Caco-2 (cell line): ENCODE measurements at regions not wholly inside any gene's neighbourhood (a gene's known extent, or its start where the extent isn't known, plus 50 kb on each side); places are given as distances from the start of the nearest gene placed in this dataset.

ENCODE experiments used
- BruUV-seq: library from RNA; stranded (reverse); fragments of 400-500 nt; replicated peaks from 2 replicates; lab custom pipeline; 2021; lab: Mats Ljungman, UMichigan
- CTCF ChIA-PET: fragments of 300-600 bp; sonication (Branson Sonifier 250); formaldehyde crosslinking; loops from one replicate; lab custom pipeline; 2022; ENCODE audit warnings: antibody characterized with exemption; lab: Charles Lee
- POLR2A ChIA-PET: fragments of 300-600 bp; sonication (Branson Sonifier 250); formaldehyde crosslinking; loops from one replicate; lab custom pipeline; 2022; ENCODE audit warnings: antibody characterized with exemption; lab: Charles Lee
- DNase-seq, 2 experiments: peaks; one replicate each; pipeline versions ENCODE4 v3.0.0 to v3.0.0-alpha.2; 2020 to 2022
- H3K27me3 ChIP-seq: replicated peaks from 2 replicates; pipeline ENCODE4 v1.6.0; 2011; ENCODE audit warnings: low read length; ENCODE audit not compliant: control insufficient read depth, insufficient read depth
- H3K36me3 ChIP-seq: 2 replicates; pipeline ENCODE4 v1.5.1; 2011; ENCODE audit warnings: low read length; ENCODE audit not compliant: control insufficient read depth, insufficient read depth
- H3K4me1 ChIP-seq: fragments of 250-450 bp; sonication (Bioruptor Pico); 2 replicates; pipeline ENCODE4 v1.5.1; 2020; ENCODE audit warnings: mild to moderate bottlenecking
- H3K4me3 ChIP-seq: 2 replicates; pipeline ENCODE4 v1.5.1; 2011; ENCODE audit warnings: low read depth, mild to moderate bottlenecking, control low read depth, low read length
- H3K9me3 ChIP-seq: fragments of 250-450 bp; sonication (Bioruptor Pico); 2 replicates; pipeline ENCODE4 v1.5.1; 2020; ENCODE audit warnings: mild to moderate bottlenecking, moderate library complexity
- H3K27ac Mint-ChIP-seq: one replicate; pipeline ENCODE4 v1.8.0; 2022; ENCODE audit warnings: mixed read lengths; ENCODE audit not compliant: unreplicated experiment
- H3K27me3 Mint-ChIP-seq: one replicate; pipeline ENCODE4 v1.8.0; 2022; ENCODE audit warnings: mixed read lengths; ENCODE audit not compliant: insufficient read depth, unreplicated experiment
- H3K36me3 Mint-ChIP-seq: one replicate; pipeline ENCODE4 v1.8.0; 2022; ENCODE audit warnings: mild to moderate bottlenecking, mixed read lengths; ENCODE audit not compliant: insufficient read depth, unreplicated experiment
- H3K4me1 Mint-ChIP-seq: one replicate; pipeline ENCODE4 v1.8.0; 2022; ENCODE audit warnings: low read depth, mixed read lengths; ENCODE audit not compliant: unreplicated experiment
- H3K4me3 Mint-ChIP-seq: one replicate; pipeline ENCODE4 v1.8.0; 2022; ENCODE audit warnings: mild to moderate bottlenecking, moderate library complexity, mixed read lengths; ENCODE audit not compliant: unreplicated experiment
- H3K9me3 Mint-ChIP-seq: one replicate; pipeline ENCODE4 v1.8.0; 2022; ENCODE audit warnings: mixed read lengths; ENCODE audit not compliant: unreplicated experiment
- intact Hi-C: fragments of 100-400 bp; cut with micrococcal nuclease; formaldehyde crosslinking; loops from one replicate; pipeline ENCODE4 v1.10.0; 2022; ENCODE audit not compliant: unreplicated experiment
- TF ChIP-seq, protein P1 (sequence below), 2 experiments: fragments of 200-600 bp in 1 of 2; IDR thresholded peaks; 1 replicate in 1 of 2; 2 replicates in 1 of 2; pipeline versions ENCODE4 v1.5.1 to v1.8.0; 2011 to 2022; ENCODE audit warnings: antibody characterized with exemption in 1 of 2, control low read depth in 1 of 2, inconsistent platforms in 1 of 2, low read depth in 1 of 2, low read length in 1 of 2, mild to moderate bottlenecking in 1 of 2, moderate library complexity in 1 of 2; ENCODE audit not compliant: insufficient read depth in 1 of 2, severe bottlenecking in 1 of 2, unreplicated experiment in 1 of 2

DNA sequence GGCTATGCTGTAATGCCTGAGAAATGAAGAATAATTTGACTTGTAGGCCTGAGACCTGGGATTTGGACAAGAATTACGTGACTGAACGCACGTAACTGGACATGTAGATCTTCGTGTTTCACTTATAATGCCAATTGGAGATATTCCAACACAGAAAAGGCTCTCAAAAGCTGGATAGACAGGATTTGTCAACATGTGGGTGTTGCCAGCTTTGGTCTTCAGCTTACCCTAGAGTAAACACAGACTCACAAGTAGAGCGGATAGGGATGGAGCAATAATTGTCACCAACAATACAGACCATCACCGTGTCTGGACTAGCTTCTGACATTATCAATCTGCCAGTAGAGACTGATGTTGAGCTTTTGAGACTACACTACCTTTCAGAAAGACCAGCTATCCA, 1511.0 kb upstream of the ADGRL3 start:
- H3K4me3 ChIP-seq = no peak overlapping the region
- POLR2A ChIA-PET = no interaction called here
- Mint-ChIP-seq H3K27ac (no peak overlapping the region), H3K36me3 (no peaks in the 10 kb centered on the region), H3K4me1 (no peaks in the 10 kb centered on the region), H3K4me3 (no peak overlapping the region), H3K27me3 (no peaks in the 10 kb centered on the region), H3K9me3 (no peaks in the 10 kb centered on the region)
- intact Hi-C loops = no loop called here
- no peaks in the 10 kb centered on the region for H3K36me3 ChIP-seq
- CTCF ChIA-PET = no interaction called here
- TF ChIP-seq, protein P1, sequence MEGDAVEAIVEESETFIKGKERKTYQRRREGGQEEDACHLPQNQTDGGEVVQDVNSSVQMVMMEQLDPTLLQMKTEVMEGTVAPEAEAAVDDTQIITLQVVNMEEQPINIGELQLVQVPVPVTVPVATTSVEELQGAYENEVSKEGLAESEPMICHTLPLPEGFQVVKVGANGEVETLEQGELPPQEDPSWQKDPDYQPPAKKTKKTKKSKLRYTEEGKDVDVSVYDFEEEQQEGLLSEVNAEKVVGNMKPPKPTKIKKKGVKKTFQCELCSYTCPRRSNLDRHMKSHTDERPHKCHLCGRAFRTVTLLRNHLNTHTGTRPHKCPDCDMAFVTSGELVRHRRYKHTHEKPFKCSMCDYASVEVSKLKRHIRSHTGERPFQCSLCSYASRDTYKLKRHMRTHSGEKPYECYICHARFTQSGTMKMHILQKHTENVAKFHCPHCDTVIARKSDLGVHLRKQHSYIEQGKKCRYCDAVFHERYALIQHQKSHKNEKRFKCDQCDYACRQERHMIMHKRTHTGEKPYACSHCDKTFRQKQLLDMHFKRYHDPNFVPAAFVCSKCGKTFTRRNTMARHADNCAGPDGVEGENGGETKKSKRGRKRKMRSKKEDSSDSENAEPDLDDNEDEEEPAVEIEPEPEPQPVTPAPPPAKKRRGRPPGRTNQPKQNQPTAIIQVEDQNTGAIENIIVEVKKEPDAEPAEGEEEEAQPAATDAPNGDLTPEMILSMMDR (IDR thresholded peaks at IDR 0.05; ENCODE audit: insufficient read depth in 1 of 2, low read depth in 1 of 2, low read length in 1 of 2, severe bottlenecking in 1 of 2, unreplicated experiment in 1 of 2) = no peak
- no peaks in the 10 kb centered on the region for H3K4me1 ChIP-seq
- H3K9me3 ChIP-seq = no peaks in the 10 kb centered on the region; the same call in 1 of the 2 replicates
- BruUV-seq = no TSS peak
- no peak for DNase-seq
- no peaks in the 10 kb centered on the region for H3K27me3 ChIP-seq

DNA sequence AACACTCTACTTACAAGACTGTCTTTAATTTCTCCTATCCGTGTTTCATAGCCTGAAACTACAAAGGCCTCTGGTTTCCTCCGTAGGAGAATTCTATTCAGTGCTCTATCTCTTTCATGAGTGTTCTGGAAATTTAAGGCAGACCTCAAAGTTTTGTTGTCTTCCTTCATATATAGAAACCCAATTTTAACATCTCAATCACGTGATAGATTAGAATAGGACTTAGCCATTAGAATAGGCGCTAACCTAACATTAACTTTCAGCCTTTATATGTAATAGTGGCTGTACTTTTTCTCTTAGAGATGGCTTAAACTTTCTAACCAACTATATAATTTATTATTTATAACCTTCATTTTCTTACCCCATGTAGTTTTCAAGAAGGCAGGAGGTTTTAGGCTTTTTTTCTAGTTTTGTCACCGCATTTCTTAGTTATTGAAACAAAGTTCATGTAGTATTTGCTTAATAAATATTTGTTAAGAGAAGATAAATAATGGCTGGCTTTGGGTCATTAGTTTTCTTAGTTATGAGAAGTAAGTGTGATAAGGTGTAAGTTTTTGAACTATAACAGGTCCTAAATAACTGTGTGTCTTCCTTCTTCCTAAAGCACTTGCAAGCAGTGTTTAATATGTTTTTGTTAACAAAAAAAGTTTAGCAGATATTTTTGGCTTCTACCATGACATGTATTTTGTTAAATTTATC, 1504.6 kb upstream of the ADGRL3 start:
- H3K4me1 Mint-ChIP-seq = no peaks in the 10 kb centered on the region
- H3K27me3 ChIP-seq = no peaks in the 10 kb centered on the region

GRCh38 chr4:59698041-59698440, 1502.1 kb upstream of the ADGRL3 start:
- no peaks in the 10 kb centered on the region for H3K27me3 ChIP-seq
- peaks cover 3% of the 10 kb centered on the region for H3K27me3 Mint-ChIP-seq
- no peaks in the 10 kb centered on the region for H3K4me1 Mint-ChIP-seq
- TF ChIP-seq, protein P1 (IDR thresholded peaks at IDR 0.05; ENCODE audit: insufficient read depth in 1 of 2, low read depth in 1 of 2, low read length in 1 of 2, severe bottlenecking in 1 of 2, unreplicated experiment in 1 of 2) = no peak
- H3K9me3 ChIP-seq = no peaks in the 10 kb centered on the region; the same call in 1 of the 2 replicates
- no peak for DNase-seq
- H3K9me3 Mint-ChIP-seq = no peaks in the 10 kb centered on the region
- no peak overlapping the region for H3K4me3 Mint-ChIP-seq
- intact Hi-C loops = no loop called here
- ChIA-PET POLR2A (no interaction called here), CTCF (no interaction called here)
- H3K36me3 Mint-ChIP-seq = no peaks in the 10 kb centered on the region
- H3K36me3 ChIP-seq = no peaks in the 10 kb centered on the region
- no peaks in the 10 kb centered on the region for H3K4me1 ChIP-seq
- no peak overlapping the region for H3K27ac Mint-ChIP-seq
- BruUV-seq = no TSS peak
- no peak overlapping the region for H3K4me3 ChIP-seq

More for the DNA sequence above, 1504.6 kb upstream of the ADGRL3 start:
- no peaks in the 10 kb centered on the region for H3K4me1 ChIP-seq
- intact Hi-C loops = no loop called here
- no peak overlapping the region for H3K4me3 ChIP-seq
- no peaks in the 10 kb centered on the region for H3K36me3 ChIP-seq
- CTCF ChIA-PET = no interaction called here
- no peak overlapping the region for H3K4me3 Mint-ChIP-seq
- no peaks in the 10 kb centered on the region for H3K36me3 Mint-ChIP-seq
- no peak for DNase-seq
- BruUV-seq = no TSS peak
- H3K27ac Mint-ChIP-seq = no peak overlapping the region
- no peaks in the 10 kb centered on the region for H3K9me3 Mint-ChIP-seq
- no peaks in the 10 kb centered on the region for H3K27me3 Mint-ChIP-seq
- no peaks in the 10 kb centered on the region; the same call in 1 of the 2 replicates for H3K9me3 ChIP-seq
- TF ChIP-seq, protein P1 (IDR thresholded peaks at IDR 0.05; ENCODE audit: insufficient read depth in 1 of 2, low read depth in 1 of 2, low read length in 1 of 2, severe bottlenecking in 1 of 2, unreplicated experiment in 1 of 2) = no peak
- POLR2A ChIA-PET = no interaction called here
